ENCODE measurements at regions not wholly inside any gene's neighbourhood (a gene's known extent, or its start where the extent isn't known, plus 50 kb on each side); places are given as distances from the start of the nearest gene placed in this dataset.
A peak's percentile ranks its signal among the peaks of the same experiment; 100 is the strongest.
"Not testable (repeated sequence)": the region's sequence is repeated elsewhere in the genome, so short reads cannot be mapped to it uniquely, and the experiment has no call there.

DNA sequence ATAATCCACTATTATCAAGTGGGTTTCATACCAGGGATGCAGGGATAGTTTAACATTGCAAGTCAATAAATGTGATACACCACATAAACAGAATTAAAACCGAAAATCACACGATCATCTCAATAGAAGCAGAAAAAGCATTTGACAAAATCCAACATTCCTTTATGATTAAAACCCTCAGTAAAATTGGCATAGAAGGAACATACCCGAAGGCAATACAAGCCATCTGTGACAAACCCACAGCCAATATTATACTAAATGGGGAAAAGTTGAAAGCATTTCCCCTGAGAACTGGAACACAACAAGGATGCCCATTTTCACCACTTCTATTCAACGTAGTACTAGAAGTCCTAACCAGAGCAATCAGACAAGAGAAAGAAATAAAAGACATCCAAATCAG is 103.0 kb upstream of the KRR1 start:
- H3K4me3 ChIP-seq (ENCODE audit: low read length); H3K9me3 ChIP-seq (replicated peaks; ENCODE audit: control insufficient read depth, low read depth, low read length); H3K27ac ChIP-seq (ENCODE audit: low read length); H3K36me3 ChIP-seq (ENCODE audit: control insufficient read depth, insufficient read depth, low read length); H3K4me1 ChIP-seq (ENCODE audit: control insufficient read depth, insufficient read depth, low read length); DNase-seq; H3K27me3 ChIP-seq (ENCODE audit: control insufficient read depth, insufficient read depth, low read length): not testable (repeated sequence)
- no CpG with 5 or more reads among the region's 4 CpGs for WGBS (ENCODE audit: insufficient coverage)

DNA sequence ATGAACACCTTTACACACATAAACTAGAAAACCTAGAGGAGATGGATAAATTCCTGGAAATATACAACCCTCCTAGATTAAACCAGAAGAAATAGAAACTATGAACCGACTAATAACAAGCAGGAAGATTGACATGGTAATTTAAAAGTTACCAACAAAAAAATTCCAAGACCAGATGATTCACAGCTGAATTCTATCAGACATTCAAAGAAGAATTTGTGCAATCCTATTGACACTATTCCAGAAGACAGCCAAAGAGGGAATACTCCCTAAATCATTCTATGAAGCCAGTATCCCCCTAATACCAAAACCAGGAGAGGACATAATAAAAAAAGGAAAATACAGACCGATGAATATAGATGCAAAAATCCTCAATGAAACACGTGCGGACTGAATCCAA is 102.6 kb upstream of the KRR1 start:
- H3K36me3 ChIP-seq (ENCODE audit: control insufficient read depth, insufficient read depth, low read length), result no peaks in the 10 kb centered on the region
- no CpG with 5 or more reads among the region's 4 CpGs for WGBS (ENCODE audit: insufficient coverage)

DNA sequence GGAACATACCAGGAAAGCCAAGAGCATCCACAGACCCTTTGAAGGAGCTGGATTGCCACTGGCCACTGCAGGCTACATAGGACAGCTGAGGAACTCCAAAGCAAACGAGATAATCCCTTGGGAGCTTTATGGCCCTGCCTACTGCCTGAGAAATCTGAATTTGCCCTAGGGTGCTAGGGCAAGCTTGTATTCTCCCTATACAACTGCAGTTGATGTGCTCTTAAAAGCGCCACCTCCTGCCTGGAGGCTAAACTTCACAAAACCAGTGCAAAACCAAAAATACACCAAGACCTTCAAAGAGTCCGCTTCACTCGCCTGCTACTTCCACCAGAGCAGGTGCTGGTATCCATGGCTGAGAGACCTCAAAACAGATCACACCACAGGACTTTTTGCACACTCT is 99.6 kb upstream of the KRR1 start:
- H3K27ac ChIP-seq (ENCODE audit: low read length), result no peak overlapping the region
- H3K9me3 ChIP-seq (replicated peaks; ENCODE audit: control insufficient read depth, low read depth, low read length), result no peaks in the 10 kb centered on the region
- H3K4me1 ChIP-seq (ENCODE audit: control insufficient read depth, insufficient read depth, low read length), result no peaks in the 10 kb centered on the region
- DNase-seq, result no peak
- no peaks in the 10 kb centered on the region for H3K36me3 ChIP-seq (ENCODE audit: control insufficient read depth, insufficient read depth, low read length)
- WGBS (ENCODE audit: insufficient coverage), result 94% methylated on average over 4 of the region's 4 CpGs
- no peak overlapping the region for H3K4me3 ChIP-seq (ENCODE audit: low read length)
- H3K27me3 ChIP-seq (ENCODE audit: control insufficient read depth, insufficient read depth, low read length), result no peaks in the 10 kb centered on the region

More for the DNA sequence above, 102.6 kb upstream of the KRR1 start:
- DNase-seq, result no peak
- Histone ChIP-seq H3K27ac (ENCODE audit: low read length) (no peak overlapping the region), H3K4me3 (ENCODE audit: low read length) (no peak overlapping the region), H3K4me1 (ENCODE audit: control insufficient read depth, insufficient read depth, low read length) (no peaks in the 10 kb centered on the region), H3K27me3 (ENCODE audit: control insufficient read depth, insufficient read depth, low read length) (no peaks in the 10 kb centered on the region), H3K9me3 (replicated peaks; ENCODE audit: control insufficient read depth, low read depth, low read length) (no peaks in the 10 kb centered on the region)

DNA sequence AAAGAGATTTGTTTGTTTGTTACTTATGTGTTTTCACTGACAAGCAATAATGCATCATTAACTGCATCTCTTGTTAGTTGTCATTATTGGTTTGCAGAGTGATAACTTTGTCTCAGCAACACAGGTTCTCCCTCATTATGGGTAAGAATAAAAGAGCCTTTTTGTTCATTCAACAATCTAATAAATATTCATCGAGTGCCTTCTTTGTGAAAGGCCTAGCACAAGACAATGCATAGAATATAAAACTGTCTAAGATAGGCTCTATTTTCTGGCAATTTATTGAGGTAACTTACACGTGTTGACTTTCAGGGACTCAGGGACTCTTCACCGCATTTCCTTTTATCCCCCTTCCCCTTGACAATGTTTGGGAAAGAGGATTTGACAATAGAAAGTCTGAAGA is 95.5 kb upstream of the KRR1 start:
- H3K4me1 ChIP-seq (ENCODE audit: control insufficient read depth, insufficient read depth, low read length), result no peaks in the 10 kb centered on the region
- no peak overlapping the region for H3K4me3 ChIP-seq (ENCODE audit: low read length)
- WGBS (ENCODE audit: insufficient coverage), result no CpG with 5 or more reads among the region's 3 CpGs
- no peaks in the 10 kb centered on the region for H3K27me3 ChIP-seq (ENCODE audit: control insufficient read depth, insufficient read depth, low read length)
- no peak overlapping the region for H3K27ac ChIP-seq (ENCODE audit: low read length)
- H3K9me3 ChIP-seq (replicated peaks; ENCODE audit: control insufficient read depth, low read depth, low read length), result no peaks in the 10 kb centered on the region
- H3K36me3 ChIP-seq (ENCODE audit: control insufficient read depth, insufficient read depth, low read length), result no peaks in the 10 kb centered on the region
- no peak for DNase-seq

DNA sequence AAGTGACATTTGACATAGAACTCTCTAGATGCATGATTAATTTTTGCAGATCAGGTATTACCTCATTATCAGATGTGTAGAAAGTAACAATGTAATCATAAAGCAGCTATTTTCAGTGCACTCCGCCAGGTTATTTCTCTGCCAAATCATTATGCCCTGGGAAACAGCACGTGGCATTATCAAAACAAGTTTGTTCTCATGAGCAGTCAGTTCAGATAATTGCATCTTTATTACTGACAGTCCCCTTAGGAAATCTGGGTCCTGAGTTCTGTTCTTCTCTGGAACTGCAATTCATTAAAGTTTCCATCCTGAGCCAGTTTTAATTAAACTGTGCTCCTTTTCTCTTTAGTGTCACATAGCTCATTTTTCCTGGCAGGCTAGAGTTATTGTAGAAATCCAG is 94.7 kb upstream of the KRR1 start:
- no peaks in the 10 kb centered on the region for H3K36me3 ChIP-seq (ENCODE audit: control insufficient read depth, insufficient read depth, low read length)
- DNase-seq, result no peak
- no peaks in the 10 kb centered on the region for H3K9me3 ChIP-seq (replicated peaks; ENCODE audit: control insufficient read depth, low read depth, low read length)
- H3K27me3 ChIP-seq (ENCODE audit: control insufficient read depth, insufficient read depth, low read length), result no peaks in the 10 kb centered on the region
- H3K4me3 ChIP-seq (ENCODE audit: low read length), result no peak overlapping the region
- no peak overlapping the region for H3K27ac ChIP-seq (ENCODE audit: low read length)
- no peaks in the 10 kb centered on the region for H3K4me1 ChIP-seq (ENCODE audit: control insufficient read depth, insufficient read depth, low read length)
- 17% methylated on average over 1 of the region's 2 CpGs for WGBS (ENCODE audit: insufficient coverage)

DNA sequence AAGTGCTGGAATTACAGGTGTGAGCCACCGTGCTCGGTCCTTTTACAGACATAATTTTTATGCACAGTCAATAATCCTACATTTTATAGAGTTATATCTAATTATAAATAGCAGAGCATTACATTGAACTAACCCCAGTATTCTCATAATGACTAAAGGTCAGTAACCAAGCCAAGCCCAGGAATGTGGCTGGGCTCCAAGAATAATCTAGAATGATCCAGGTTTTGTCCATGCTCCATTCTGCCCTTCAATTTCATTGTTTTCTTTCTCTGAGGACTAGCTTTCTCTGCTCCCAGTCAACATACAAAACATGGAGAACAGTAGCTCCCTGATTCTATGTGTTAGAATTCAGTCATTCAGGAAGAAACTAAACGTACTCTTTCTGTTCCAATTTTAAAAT is 92.1 kb upstream of the KRR1 start:
- Histone ChIP-seq H3K9me3 (replicated peaks; ENCODE audit: control insufficient read depth, low read depth, low read length) (no peaks in the 10 kb centered on the region), H3K4me1 (ENCODE audit: control insufficient read depth, insufficient read depth, low read length) (no peaks in the 10 kb centered on the region), H3K4me3 (ENCODE audit: low read length) (no peak overlapping the region), H3K27ac (ENCODE audit: low read length) (no peak overlapping the region), H3K27me3 (ENCODE audit: control insufficient read depth, insufficient read depth, low read length) (no peaks in the 10 kb centered on the region), H3K36me3 (ENCODE audit: control insufficient read depth, insufficient read depth, low read length) (no peaks in the 10 kb centered on the region)
- no CpG with 5 or more reads among the region's 3 CpGs for whole genome bisulfite sequencing (ENCODE audit: insufficient coverage)
- DNase-seq, result no peak

DNA sequence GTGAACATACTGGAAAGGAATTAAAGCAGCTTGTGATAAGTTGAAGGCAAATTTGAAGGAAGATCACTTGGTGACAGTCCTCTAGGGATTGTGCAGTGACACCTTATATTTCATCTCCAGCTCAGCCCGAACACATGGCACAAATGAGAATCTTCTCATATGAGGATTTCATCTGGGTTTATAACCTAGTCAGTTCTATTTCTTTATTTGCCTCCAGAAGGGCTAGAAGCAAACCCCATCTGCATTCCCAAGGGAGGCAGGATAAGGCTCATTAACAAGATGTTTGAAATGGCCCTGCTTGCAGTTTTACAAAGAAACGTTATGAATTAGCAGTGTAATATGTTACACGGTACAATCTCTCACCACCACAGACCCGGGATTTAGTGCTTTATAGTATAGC is 90.7 kb upstream of the KRR1 start:
- no peak overlapping the region for H3K4me3 ChIP-seq (ENCODE audit: low read length)
- H3K4me1 ChIP-seq (ENCODE audit: control insufficient read depth, insufficient read depth, low read length), result no peaks in the 10 kb centered on the region
- no peaks in the 10 kb centered on the region for H3K27me3 ChIP-seq (ENCODE audit: control insufficient read depth, insufficient read depth, low read length)
- WGBS (ENCODE audit: insufficient coverage), result no CpG with 5 or more reads among the region's 4 CpGs
- no peaks in the 10 kb centered on the region for H3K9me3 ChIP-seq (replicated peaks; ENCODE audit: control insufficient read depth, low read depth, low read length)
- H3K36me3 ChIP-seq (ENCODE audit: control insufficient read depth, insufficient read depth, low read length), result no peaks in the 10 kb centered on the region
- DNase-seq, result no peak
- no peak overlapping the region for H3K27ac ChIP-seq (ENCODE audit: low read length)

DNA sequence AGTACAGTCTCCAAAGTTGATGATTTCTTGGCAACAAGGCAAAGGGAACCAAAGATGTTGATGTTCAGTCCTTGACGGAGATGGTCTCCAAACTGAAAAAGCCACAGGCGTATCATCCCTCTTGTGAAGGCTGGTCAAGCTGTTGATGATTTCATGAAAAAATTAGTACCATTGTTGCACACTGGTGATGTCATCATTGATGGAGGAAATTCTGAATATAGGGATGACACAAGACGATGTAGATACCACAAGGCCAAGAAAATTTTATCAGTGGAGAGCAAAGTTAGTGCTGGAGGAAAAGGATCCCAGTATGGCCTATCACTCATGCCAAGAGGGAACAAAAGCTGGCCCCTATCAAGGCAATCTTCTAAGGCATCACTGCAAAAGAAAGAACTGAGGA is 88.7 kb upstream of the KRR1 start:
- Histone ChIP-seq H3K36me3 (ENCODE audit: control insufficient read depth, insufficient read depth, low read length) (no peaks in the 10 kb centered on the region), H3K4me1 (ENCODE audit: control insufficient read depth, insufficient read depth, low read length) (no peaks in the 10 kb centered on the region), H3K27ac (ENCODE audit: low read length) (no peak overlapping the region), H3K27me3 (ENCODE audit: control insufficient read depth, insufficient read depth, low read length) (no peaks in the 10 kb centered on the region), H3K4me3 (ENCODE audit: low read length) (no peak overlapping the region), H3K9me3 (replicated peaks; ENCODE audit: control insufficient read depth, low read depth, low read length) (no peaks in the 10 kb centered on the region)
- DNase-seq, result no peak
- 100% methylated on average over 3 of the region's 3 CpGs for WGBS (ENCODE audit: insufficient coverage)

DNA sequence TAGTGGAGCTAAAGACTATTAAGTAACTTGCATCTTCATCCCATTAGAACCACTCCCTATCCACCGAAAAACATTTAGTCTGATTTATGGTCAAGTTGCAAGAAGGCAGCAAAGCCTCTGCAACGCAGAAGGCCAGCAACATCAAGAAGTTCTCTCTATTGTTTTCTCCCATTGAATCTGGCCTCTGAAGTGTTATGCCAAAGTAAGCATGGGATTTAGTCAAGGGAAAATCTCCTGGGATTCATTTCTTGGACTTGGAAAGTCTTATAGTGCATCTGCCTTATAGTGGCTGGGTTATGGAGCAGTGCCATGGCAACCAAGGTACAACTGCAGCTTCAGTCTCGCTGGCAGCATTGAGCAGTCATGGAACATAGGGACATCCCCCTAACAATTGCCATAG is 87.7 kb upstream of the KRR1 start:
- Histone ChIP-seq H3K27me3 (ENCODE audit: control insufficient read depth, insufficient read depth, low read length) (no peaks in the 10 kb centered on the region), H3K36me3 (ENCODE audit: control insufficient read depth, insufficient read depth, low read length) (no peaks in the 10 kb centered on the region), H3K4me1 (ENCODE audit: control insufficient read depth, insufficient read depth, low read length) (no peaks in the 10 kb centered on the region), H3K4me3 (ENCODE audit: low read length) (no peak overlapping the region), H3K27ac (ENCODE audit: low read length) (no peak overlapping the region), H3K9me3 (replicated peaks; ENCODE audit: control insufficient read depth, low read depth, low read length) (no peaks in the 10 kb centered on the region)
- no CpG with 5 or more reads among the region's 3 CpGs for whole genome bisulfite sequencing (ENCODE audit: insufficient coverage)
- peak; percentile 38 for DNase-seq

DNA sequence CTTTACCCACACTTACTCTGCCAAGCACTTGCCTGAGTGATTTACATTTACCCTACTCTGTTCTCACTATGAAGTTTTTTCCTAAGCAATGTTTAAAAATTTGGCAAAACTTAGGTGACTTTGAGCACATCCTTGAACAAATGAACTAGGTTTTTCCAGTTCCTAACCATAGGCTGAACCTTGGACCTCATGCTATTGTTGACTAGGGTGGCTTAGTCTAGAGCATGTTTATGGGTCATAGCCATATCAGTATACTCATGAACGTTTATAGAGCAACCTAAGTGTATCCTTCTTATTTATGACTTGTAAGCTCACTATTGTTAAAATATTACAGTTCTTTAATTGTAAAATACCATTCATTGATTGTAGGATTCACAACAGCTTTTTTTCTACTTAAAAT is 85.0 kb upstream of the KRR1 start:
- no peak overlapping the region for H3K27ac ChIP-seq (ENCODE audit: low read length)
- no peaks in the 10 kb centered on the region for H3K27me3 ChIP-seq (ENCODE audit: control insufficient read depth, insufficient read depth, low read length)
- no peaks in the 10 kb centered on the region for H3K36me3 ChIP-seq (ENCODE audit: control insufficient read depth, insufficient read depth, low read length)
- DNase-seq, result no peak
- H3K4me1 ChIP-seq (ENCODE audit: control insufficient read depth, insufficient read depth, low read length), result no peaks in the 10 kb centered on the region
- no peaks in the 10 kb centered on the region for H3K9me3 ChIP-seq (replicated peaks; ENCODE audit: control insufficient read depth, low read depth, low read length)
- no CpG with 5 or more reads among the region's 1 CpG for WGBS (ENCODE audit: insufficient coverage)
- H3K4me3 ChIP-seq (ENCODE audit: low read length), result no peak overlapping the region

DNA sequence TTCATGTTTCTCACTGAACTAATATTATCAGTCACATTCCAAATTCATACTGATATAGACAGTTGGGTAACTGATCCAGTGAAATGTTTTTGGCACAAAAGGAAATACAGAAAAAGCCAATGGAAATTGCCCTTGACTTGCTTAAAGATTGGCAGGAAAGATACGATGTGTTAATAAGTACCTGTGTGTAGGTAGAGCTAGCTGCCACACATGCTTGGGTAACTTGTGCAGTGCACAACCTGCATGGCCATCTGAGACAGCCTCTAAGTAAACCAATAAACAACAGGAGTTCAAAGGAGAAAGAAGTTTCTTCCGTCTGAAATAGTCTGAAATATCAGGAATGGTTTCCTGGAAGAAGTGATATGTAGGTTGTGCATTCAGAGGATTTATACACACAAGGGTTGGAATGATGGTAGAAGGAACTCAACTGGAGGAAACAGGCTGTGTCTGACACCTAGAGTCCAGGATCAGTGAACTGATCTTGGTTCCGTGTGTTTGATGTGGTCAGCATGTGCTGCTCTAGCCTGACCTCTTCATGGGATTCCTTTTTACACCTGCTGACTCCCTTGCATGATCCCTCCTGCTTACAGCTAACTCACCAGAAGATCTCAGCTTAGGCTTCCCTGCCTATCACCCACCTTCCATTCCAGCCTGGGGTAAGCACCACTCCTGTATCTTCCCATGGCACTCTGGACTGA is 81.4 kb upstream of the KRR1 start:
- Histone ChIP-seq H3K36me3 (ENCODE audit: control insufficient read depth, insufficient read depth, low read length) (no peaks in the 10 kb centered on the region), H3K27ac (ENCODE audit: low read length) (no peak overlapping the region), H3K9me3 (replicated peaks; ENCODE audit: control insufficient read depth, low read depth, low read length) (no peaks in the 10 kb centered on the region), H3K4me3 (ENCODE audit: low read length) (no peak overlapping the region), H3K27me3 (ENCODE audit: control insufficient read depth, insufficient read depth, low read length) (no peaks in the 10 kb centered on the region), H3K4me1 (ENCODE audit: control insufficient read depth, insufficient read depth, low read length) (no peaks in the 10 kb centered on the region)
- WGBS (ENCODE audit: insufficient coverage), result 83% methylated on average over 2 of the region's 3 CpGs
- no peak for DNase-seq
